ENCODE measurements at regions not wholly inside any gene's neighbourhood (a gene's known extent, or its start where the extent isn't known, plus 50 kb on each side); places are given as distances from the start of the nearest gene placed in this dataset.

DNA sequence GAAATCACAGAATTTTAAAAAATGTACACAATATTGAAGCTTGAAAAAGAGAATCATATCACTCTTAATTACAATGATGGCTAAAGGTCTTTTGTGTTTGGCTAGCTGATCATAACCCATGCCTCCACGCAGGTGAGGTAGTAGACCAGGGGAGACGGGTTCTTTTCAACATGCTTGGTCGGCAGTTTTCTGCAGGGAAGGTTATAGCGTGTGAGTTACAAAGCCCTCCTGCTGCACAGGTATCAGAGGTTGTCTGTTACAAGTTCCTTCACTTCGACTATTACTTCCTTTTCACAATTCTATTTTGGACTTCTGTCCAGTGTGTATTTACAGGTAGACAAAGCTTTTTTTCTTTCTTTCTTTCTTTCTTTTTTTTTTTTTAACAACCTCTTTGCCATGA, 127.1 kb upstream of the PRPS1L1 start:
- DNase-seq: no peak

DNA sequence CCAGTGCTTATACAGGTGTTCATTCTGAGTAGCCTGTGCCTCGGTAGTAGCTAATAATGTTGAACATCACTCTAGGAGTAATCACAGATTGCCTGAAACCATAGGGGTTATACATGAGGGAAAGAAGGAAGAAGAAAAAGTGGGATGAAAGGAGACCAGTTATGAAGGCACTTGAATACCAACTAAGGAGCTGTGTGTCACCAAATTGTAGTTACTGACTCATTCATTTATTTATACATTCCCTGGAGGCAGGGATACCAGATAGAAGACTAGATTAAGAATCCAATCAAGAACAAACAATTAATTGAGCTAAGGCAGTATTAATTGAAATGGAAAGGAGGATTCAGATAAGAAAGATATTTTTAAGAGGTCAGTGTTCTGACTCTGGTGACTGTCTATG, 129.6 kb upstream of the PRPS1L1 start:
- no peak for DNase-seq

DNA sequence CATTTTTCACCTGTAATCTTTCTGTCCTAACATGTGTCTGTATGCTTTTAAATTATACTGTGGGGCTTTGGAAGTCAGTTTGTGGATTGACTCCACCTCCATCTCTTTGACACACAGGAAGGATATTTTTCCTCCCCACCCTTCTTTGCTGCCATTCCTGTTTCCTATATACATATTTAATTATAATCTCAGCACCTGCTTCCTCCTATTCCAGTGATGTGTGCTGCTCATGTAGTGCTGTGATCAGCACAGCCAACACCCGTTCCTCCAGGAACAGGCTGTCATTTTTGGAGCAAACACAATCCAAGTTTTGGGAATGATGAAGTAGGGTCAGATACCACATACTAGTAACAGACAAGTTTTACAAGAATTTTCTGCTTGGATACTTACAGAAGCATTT, 135.0 kb upstream of the PRPS1L1 start:
- DNase-seq: no peak

DNA sequence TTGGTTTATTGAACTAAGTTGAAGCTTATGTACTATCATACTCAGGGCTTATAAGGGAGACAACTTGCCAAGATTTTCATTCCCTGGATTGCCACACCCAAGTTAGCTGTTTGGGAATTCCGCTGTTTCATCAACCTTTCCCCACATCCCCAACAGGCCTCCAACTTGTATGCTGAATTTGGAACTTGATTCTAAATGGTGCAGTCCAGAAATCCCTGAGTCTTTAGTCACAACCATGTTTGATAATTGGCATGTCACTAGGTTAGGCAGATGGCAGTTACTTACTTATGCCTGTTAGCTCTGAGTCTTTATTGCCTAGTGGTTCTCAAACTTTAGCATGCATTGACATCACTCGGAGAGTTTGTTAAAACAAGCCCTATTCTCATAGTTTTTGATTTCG, 135.4 kb upstream of the PRPS1L1 start:
- no peak for DNase-seq

DNA sequence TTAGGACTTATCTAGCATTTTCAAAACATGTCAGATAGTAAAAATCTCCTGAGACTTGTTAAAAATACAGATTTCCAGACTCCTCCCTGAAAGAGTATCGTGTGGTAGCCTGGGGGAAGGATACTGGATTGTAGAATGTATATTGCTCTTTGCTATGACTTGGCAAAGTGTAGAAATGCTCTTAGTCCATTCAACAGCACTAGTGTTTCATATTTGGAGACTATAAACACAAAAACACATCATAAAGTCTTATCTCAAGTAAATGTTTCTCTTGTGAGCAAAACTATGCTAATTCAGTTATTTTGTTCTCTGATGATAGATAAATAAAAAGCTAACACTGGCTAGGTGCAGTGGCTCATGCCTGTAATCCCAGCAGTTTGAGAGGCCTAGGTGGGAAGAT, 137.5 kb upstream of the PRPS1L1 start:
- no peak for DNase-seq

DNA sequence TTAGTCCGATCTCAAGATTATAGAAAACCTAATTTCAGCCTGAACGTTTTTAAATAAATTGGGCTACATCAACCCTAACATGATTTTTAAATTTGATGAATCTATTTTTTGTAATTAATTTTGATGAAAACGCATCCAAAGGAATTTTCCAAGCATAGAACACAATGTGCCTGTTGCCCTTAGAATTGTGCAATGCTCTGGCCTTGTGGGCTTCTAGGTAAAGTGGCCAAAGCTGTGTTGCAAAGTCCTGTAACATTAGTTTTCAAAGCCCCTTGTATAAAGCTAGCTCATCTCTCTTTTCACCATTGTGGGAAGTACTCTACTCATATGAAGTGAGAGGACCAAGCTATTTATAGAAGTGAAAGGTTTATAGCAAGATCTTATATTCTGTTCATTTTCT, 138.4 kb upstream of the PRPS1L1 start:
- no peak for DNase-seq

DNA sequence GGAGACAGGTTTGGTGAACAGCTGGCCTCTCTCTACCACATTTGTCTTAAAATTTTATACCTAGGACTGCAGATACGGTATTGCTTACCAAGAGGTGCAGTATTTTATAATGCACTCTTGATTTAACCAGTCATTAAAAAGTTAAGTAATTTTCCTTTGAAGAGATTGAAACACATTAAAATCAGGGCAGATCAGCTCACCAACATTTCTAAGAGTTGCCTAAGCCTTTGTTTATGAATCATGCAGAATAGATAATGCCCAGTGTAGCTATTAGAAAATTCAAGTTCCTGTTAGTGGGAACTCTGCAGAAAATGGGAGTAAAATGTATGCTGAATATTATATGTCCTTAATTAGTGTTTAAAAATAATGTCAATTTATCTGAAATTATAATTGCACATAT, 140.2 kb upstream of the PRPS1L1 start:
- DNase-seq: no peak

DNA sequence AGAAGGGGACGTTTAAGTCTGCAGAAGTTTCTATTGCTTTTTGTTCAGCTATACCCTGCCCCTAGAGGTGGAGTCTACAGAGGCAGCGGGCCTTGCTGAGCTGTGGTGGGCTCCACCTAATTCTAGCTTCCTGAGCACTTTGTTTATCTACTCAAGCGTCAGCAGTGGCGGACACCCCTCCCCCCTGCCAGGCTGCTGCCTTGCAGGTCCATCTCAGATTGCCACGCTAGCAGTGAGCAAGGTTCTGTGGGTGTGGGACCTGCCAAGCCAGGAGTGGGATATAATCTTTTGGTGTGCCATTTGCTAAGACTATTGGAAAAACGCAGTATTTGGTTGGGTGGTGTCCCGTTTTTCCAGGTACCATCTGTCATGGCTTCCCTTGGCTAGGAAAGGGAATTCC, 147.3 kb upstream of the PRPS1L1 start:
- DNase-seq: no peak

DNA sequence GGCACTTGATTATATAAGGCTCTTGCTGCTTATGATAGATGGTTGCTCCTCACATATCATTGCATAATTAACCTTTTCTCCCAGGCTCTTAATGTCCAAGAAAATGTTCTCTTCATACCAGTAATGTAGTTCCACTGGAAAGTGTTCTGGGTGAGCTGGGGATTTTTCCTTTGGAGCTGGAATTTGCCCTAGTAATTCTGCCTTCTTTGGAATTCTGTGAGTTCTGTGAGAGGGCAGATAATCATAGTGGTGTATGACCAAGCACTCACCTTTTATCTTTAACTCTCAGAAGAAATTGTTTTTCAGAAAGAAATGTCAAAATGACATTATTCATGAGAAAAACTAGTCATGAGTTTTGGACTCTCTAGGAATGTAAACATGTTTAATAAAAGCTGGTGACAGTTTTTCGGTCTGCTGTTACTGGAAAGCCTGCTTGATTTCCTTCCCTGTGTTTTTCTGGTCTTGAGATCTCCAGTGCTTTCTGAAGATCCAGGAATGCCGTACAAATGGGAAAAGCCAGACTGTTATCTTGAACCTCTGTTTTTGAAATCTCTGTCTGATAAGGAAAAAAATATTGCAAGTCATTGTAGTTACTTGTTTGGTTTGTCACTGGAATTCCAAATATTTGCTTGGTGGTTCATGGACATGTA, 148.3 kb upstream of the PRPS1L1 start:
- no peak for DNase-seq

DNA sequence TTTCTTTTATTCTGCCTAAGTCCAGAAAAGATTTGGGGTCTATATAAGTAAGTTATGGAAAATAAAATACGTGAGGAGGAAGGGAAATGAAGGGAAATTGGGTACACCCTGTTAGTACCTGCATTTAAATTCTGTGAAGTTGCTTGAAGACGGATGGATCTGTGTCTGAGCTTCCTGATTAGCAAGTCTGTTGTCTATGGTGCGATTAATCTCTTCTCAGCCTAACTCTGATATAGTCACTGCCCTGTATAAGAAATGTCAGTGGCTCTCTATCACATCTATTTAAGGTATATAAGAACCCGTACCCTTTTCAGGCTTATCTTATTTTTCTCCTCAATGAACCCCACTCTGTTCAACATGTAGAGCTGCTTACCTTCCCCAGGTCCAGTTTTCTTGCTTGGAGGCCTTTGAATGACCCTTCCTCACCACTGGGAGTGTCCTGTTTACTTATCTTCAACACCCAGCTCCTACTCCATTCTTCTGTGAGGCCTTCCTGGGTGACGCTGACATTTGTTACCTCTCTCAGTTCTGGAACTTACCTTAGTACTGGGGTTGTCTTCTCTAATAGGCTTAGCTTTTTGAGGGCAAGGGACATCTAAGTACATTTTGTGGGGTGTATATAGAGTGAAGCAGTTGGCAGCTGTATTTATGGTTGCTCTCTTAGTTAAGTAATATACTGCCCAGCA, 149.6 kb upstream of the PRPS1L1 start:
- no peak for DNase-seq

DNA sequence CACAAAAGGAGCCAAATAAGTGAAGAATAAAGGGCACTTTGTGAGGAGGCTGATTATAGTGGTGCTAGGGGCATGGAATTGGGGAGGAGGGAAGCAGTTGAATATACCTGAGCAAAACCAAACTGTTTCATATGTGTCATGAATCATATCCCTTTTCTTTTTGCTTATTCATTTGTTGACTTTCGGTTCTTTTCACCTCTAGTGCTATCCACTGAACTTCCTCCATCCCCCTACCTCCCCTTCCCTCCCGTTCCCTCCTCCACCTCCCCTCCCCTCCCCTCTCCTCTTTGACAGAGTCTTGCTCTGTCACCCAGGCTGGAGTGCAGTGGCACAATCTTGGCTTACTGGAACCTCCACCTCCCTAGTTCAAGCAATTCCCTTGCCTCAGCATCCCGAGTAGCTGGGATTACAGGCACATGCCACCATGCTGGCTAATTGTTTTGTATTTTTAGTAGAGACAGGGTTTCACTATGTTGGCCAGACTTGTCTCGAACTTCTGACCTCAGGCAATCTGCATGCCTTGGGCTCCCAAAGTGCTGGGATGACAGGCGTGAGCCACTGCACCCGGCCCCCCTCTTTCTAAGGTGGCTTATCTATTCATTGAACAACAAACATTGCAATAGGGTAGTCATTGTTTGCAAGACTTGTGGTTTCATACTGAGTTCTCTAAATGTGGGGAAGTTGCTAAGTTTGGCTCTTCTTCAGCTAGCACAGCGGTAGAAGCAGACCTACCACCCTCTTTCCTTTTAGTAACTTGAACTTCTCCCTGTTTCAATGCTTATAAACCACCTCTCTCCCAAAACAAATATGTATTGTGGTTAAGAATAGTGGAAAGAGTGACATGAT, 150.4 kb upstream of the PRPS1L1 start:
- DNase-seq: no peak

DNA sequence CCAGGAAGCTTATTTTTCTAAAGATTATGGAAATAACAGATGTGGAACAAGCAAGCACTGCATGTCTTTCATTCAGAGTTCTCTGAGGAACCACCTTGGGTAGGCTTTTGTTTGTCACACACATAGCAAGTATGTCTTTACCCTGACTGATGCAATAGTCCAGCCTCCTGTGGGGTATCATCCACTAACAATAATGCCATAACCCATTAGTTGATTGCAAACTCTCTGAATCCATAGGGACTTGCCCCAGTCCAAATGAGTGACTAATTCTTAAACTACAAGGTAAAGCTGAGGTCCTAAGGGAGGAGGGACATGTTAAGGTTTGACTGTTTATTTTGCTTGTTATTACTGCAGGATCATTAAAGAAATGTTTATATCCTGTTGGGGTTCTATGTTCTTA, 151.4 kb upstream of the PRPS1L1 start:
- no peak for DNase-seq

DNA sequence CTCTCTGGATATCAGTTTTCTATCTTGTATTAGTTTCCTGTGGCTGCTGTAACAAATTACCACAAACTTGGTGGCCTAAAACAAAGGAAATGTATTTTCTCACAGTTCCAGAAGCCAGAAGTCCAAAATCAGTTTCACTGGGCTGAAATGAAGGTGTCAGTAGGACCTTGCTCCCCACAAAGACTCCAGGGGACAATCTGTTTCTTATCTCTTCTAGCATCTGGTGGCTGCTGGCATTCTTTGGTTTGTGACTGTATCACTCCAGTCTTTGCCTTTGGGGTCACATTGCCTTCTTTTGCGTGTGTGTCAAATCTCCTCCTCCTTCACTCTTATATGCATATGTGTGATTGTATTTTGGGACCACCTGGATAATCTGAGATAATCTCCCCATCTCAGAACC, 153.0 kb upstream of the PRPS1L1 start:
- DNase-seq: no peak

DNA sequence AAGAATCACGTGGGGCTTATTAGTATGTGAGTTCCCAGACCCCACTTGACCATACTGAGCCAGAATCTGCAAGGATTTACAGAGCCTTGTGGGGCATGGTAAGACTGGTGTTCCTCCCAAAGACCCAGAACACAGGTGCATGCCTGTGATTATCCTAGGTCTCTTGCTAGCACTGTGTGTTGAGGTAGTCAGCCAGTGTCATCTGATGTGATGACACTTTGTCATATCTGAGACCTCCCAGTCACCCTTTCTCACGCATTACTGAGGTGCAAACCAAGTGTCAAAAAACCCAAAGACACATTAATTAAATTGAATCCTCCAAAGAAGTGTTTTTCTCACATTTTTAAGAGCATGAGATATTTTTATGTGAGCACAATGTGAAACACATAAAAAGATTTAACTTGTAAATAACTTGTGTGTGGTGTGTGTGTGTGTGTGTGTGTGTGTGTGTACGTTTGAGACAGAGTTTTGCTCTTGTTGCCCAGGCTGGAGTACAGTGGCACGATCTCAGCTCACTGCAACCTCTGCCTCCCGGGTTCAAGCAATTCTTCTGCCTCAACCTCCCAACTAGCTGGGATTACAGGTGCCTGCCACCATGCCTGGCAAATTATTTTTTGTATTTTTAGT, 162.0 kb upstream of the PRPS1L1 start:
- DNase-seq: no peak

DNA sequence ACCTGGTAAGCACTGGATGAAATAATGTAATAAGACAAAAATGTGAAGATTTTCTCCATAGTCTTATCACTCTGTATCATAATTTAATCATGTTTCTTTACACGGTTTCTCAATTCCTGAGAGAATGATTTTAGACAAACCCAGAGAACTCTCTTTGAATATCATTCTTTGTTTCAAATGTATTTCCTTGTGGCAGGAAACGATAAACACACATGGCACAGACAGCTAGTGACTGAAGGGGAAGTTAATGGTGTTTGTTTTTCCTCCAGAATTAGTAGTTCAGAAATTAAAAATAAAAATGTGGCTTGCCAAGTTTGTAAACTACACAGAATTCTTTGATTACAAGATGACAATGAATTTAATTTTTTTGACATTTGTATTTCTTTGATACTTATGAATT, 163.7 kb upstream of the PRPS1L1 start:
- no peak for DNase-seq

DNA sequence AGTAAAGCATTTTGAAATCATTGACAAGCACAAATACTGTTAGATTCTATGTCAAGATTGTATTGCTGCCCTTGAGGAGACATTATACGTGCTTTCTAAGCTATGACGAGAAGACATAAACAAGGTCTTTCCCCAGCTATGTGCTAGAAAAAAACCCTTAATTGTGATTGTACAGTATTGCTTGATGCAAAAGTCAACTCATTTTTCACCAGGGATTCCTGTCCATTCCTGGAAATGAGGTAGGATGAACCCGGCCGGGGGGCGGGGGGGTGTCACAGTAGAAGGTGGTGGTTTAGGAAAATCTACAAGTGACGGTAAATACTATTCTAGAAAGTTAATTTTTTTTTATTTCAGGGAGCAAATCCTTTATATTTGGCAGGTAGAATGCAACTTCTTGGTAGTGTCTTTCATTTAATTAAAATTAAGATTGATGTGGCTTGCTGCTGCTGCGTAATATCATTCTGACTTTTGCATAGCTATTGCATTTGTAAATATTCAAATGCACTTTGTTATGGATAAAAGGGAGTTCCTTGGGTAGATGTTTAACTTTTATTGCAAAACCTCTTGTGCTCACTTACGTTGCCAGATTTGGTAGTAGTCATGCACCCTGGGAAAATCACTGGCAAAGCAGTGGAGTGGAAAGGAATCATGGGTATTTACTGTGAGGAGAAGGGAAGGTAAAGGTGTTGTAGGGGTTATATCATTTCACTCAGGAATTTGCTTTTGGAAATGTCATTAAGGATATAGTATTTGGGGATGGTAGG, 164.4 kb upstream of the PRPS1L1 start:
- no peak for DNase-seq

DNA sequence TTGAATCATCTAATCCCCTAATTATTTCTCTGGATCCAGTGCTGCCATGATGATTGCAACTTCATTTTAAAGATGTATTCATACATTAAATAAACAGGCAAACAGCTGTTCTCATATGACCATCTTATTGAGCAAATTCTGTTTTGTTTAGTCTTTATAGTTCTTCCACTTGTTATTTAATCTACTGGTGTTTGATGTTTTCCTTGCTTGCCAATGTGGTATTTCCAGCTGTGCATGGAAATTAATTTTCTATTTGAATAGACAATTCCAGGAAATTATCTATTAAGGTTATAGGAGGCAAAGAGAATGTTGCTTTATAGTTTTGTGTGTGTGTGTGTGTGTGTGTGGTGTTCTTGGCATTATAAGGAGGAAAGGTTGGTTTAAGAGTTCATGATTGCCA, 167.0 kb upstream of the PRPS1L1 start:
- no peak for DNase-seq

DNA sequence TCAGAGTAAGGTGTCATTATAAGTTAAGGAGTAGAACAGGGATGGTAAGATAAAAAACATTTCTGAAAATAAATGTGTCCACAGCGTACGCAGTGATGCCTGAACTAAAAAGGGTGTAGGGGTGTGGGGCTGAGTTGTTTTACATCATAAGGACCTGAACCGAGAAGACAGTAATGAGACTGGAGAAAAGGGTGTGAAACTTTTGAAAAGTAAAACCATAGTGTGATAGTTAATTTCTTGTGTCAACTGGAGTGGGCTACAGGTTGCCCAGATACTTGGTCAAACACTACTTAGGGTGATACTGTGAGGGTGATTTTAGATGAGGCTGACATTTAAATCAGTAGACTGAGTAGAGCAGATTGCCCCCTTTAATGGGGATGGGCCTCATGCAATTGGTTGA, 169.0 kb upstream of the PRPS1L1 start:
- no peak for DNase-seq

DNA sequence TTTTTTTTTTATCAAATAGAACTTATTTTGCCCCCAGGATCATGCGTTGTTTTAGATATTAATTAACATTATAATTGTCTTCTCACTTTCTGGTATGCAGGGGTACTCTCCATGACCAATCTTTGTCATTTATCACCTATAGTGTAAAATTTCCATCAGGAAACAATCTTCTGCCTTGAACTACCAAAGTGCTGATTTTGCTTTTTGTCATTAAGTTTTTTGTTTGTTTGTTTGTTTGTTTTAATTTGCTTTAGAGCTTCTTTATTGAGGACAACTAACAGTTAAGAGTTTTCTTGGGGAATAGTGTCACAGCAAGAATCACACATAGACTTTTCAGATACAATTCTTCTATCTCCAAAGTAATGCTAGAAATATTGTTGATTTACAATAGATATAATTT, 171.2 kb upstream of the PRPS1L1 start:
- DNase-seq: no peak

DNA sequence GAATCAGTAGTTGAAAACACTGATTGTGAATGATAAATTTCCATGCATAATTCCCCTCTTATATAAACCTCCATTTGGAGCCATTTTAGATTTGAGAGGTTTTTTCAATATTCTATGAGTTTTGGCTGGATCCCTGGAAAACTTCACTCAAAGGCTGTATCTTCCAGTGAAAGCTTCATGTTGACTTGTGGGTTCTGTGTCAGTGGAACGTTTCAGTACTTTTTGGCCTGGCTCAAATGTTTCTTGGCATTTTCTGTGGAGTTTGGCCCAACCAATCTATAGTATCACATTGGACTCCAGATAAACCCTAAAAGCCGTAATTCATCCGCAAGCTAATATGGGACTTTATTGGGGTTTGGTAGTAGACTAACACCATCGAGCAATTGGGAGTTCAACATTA, 172.6 kb upstream of the PRPS1L1 start:
- DNase-seq: no peak

DNA sequence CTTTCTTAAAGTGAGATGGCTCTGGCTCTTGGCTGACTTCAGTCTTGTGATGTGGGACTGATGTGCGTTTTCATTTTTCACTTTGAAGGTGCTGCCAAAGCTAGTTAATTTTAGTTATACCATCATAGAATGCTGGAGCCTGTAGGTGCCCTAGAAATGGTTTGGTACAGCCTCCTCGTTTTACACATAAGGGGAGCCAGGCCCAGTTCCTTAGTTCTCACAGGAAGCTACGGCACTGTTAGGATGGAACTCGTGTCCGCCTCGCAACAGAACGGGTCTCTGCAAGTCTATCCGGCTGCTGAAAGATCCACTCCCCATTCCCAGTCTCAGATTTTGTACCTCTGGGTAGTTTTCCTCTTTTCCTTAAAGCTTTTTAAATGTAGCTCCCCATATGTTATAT, 173.2 kb upstream of the PRPS1L1 start:
- no peak for DNase-seq

DNA sequence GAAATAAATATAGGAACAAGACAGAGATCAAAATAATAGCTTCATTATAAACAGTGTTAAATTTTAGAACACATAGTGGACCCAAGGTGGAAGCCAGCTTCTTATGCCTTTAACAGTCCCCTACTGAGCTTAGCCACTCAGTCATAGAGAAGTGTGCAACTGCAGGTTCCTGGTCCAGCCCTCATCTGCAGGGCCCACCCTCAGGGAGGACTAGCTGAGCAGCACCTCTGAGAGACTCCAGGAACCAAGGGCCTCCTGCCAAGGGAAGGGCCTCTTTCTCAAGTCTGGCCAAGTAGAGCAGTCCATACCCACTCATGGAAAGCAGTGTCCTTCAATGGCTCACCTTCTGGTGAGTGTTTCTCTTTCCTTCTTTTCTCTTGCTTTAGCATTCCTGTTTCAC, 173.7 kb upstream of the PRPS1L1 start:
- no peak for DNase-seq

Data from NCI-H526 (cell line).